22Rv1 (cell line): ENCODE measurements at regions not wholly inside any gene's neighbourhood (a gene's known extent, or its start where the extent isn't known, plus 50 kb on each side); places are given as distances from the start of the nearest gene placed in this dataset.

ENCODE experiments used
- ZFX ChIP-seq: fragments of 450-650 bp; IDR thresholded peaks from 2 replicates; pipeline ENCODE4 v1.6.1; 2017; ENCODE audit warnings: antibody characterized with exemption, borderline replicate concordance
- TF ChIP-seq, protein P1 (sequence below): fragments of 450-650 bp; IDR thresholded peaks from 2 replicates; pipeline ENCODE4 v1.5.1; 2017; ENCODE audit warnings: mild to moderate bottlenecking

DNA sequence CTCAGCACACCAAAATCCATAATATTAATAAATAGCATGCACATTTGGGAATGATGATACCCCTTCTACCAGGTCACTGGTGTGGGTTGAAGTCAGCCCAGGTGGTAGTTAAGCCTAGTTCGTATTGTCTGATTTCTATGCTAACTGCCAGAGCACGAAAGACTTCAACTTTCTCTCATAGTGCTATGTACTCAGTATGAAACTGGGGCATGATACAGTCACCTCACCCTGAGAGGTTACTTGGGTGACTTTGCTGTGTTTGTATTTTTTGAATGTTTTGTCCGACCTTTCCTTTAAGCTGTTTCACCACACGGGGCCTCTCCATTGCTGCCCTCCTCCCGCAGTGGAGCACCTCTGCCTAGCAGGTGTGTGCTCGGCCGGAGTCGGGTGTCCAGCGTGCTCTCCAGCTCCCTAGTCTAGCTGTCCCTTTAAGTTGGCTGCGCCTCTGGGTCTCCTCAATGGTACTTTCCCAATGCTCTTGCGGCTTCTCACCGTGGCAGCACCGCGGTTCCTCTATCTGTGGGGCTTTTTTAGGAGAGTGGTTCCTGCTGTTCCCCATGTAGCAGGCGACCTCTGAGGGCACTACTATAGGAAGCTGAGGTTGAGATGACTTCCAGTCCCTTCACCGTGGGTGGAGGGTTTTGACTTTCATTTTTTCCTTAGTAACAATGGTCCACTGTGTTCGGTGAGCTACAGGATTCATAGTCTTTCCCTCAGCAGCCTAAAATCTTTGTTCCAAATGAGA is 524.0 kb upstream of the PFKP start:
- TF ChIP-seq, protein P1, sequence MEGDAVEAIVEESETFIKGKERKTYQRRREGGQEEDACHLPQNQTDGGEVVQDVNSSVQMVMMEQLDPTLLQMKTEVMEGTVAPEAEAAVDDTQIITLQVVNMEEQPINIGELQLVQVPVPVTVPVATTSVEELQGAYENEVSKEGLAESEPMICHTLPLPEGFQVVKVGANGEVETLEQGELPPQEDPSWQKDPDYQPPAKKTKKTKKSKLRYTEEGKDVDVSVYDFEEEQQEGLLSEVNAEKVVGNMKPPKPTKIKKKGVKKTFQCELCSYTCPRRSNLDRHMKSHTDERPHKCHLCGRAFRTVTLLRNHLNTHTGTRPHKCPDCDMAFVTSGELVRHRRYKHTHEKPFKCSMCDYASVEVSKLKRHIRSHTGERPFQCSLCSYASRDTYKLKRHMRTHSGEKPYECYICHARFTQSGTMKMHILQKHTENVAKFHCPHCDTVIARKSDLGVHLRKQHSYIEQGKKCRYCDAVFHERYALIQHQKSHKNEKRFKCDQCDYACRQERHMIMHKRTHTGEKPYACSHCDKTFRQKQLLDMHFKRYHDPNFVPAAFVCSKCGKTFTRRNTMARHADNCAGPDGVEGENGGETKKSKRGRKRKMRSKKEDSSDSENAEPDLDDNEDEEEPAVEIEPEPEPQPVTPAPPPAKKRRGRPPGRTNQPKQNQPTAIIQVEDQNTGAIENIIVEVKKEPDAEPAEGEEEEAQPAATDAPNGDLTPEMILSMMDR = no peak
- TF ChIP-seq ZFX = no peak
